HCT116 (cell line): ENCODE measurements at regions not wholly inside any gene's neighbourhood (a gene's known extent, or its start where the extent isn't known, plus 50 kb on each side); places are given as distances from the start of the nearest gene placed in this dataset.

ENCODE experiments used
- ATAC-seq: fragments of 200-7000 bp; cut with Tn5 transposase; 2 replicates; pipeline ENCODE4 v1.9.1; 2020; ENCODE audit warnings: mild to moderate bottlenecking, moderate library complexity
- BruUV-seq: library from RNA; stranded (reverse); fragments of 400-500 nt; replicated peaks from 2 replicates; lab custom pipeline; 2021; lab: Mats Ljungman, UMichigan
- CTCF ChIA-PET: fragments of 300-600 bp; sonication (Branson Sonifier 250); formaldehyde crosslinking; loops from one replicate; lab custom pipeline; 2021; ENCODE audit warnings: antibody characterized with exemption; lab: Charles Lee
- POLR2A ChIA-PET: fragments of 300-600, 350-600 bp; sonication (Branson Sonifier 250); formaldehyde crosslinking; loops from one replicate; lab custom pipeline; 2021; ENCODE audit warnings: antibody characterized with exemption; lab: Charles Lee
- RAD21 ChIA-PET, 2 experiments: fragments of 300-600 bp; sonication (Branson Sonifier 250); formaldehyde crosslinking; loops; one replicate each; lab custom pipeline; 2023; ENCODE audit warnings: low total read pairs in 2 of 2; ENCODE audit not compliant: uncharacterized antibody in 2 of 2, unreplicated experiment in 2 of 2, low non-redundant PET in 1 of 2; lab: Charles Lee
- DNase-seq: peaks from one replicate; pipeline ENCODE4 v3.0.0-alpha.2; 2010; ENCODE audit warnings: low read depth, low spot score
- H2AFZ ChIP-seq: fragments of 200-600 bp; shearing (Covaris generic), sonication (generic); 2 replicates; pipeline ENCODE4 v1.6.1; 2017; ENCODE audit warnings: low read depth, mixed run types, mixed read lengths, antibody characterized with exemption, low read length; ENCODE audit not compliant: poor library complexity, severe bottlenecking
- H3K27ac ChIP-seq: 2 replicates; pipeline ENCODE4 v1.5.1; 2012; ENCODE audit warnings: low read depth, low read length
- H3K27me3 ChIP-seq: fragments of 200-600 bp; sonication (generic); 2 replicates; pipeline ENCODE4 v1.6.1; 2016; ENCODE audit warnings: mixed run types, low read length, mixed read lengths; ENCODE audit not compliant: insufficient read depth
- H3K36me3 ChIP-seq, 2 experiments: fragments of 200-500 bp in 1 of 2; fragments of 200-600 bp in 1 of 2; sonication (Bioruptor generic) in 1 of 2; sonication (generic) in 1 of 2; 2 replicates each; pipeline versions ENCODE4 v1.5.1 to v1.6.1; 2014 to 2016; ENCODE audit warnings: low read length in 2 of 2, inconsistent platforms in 1 of 2, mixed read lengths in 1 of 2, mixed run types in 1 of 2; ENCODE audit not compliant: insufficient read depth in 2 of 2, control insufficient read depth in 1 of 2
- H3K4me1 ChIP-seq, 2 experiments: fragments of 200-600 bp in 1 of 2; sonication (generic) in 1 of 2; 2 replicates each; pipeline versions ENCODE4 v1.5.1 to v1.6.1; 2012 to 2017; ENCODE audit warnings: low read length in 2 of 2, inconsistent platforms in 1 of 2, mild to moderate bottlenecking in 1 of 2, mixed read lengths in 1 of 2, mixed run types in 1 of 2, moderate library complexity in 1 of 2; ENCODE audit not compliant: insufficient read depth in 2 of 2, control insufficient read depth in 1 of 2
- H3K4me2 ChIP-seq: fragments of 200-600 bp; sonication (generic); 2 replicates; pipeline ENCODE4 v1.6.1; 2017; ENCODE audit warnings: mixed run types, low read length, mixed read lengths
- H3K4me3 ChIP-seq, 2 experiments: fragments of 200-600 bp in 1 of 2; sonication (generic) in 1 of 2; replicated peaks in 1 of 2; 2 replicates each; pipeline ENCODE4 v1.5.1; 2011 to 2016; ENCODE audit warnings: low read length in 2 of 2, control low read depth in 1 of 2, low read depth in 1 of 2, mild to moderate bottlenecking in 1 of 2, mixed read lengths in 1 of 2, mixed run types in 1 of 2
- H3K79me2 ChIP-seq: fragments of 200-600 bp; sonication (generic); 2 replicates; pipeline ENCODE4 v1.6.1; 2017; ENCODE audit warnings: mild to moderate bottlenecking, mixed run types, low read length, moderate library complexity, mixed read lengths; ENCODE audit not compliant: insufficient read depth
- H3K9ac ChIP-seq: fragments of 200-600 bp; sonication (generic); 2 replicates; pipeline ENCODE4 v1.6.1; 2016; ENCODE audit warnings: low read length, mixed read lengths
- H3K9me2 ChIP-seq: fragments of 200-600 bp; sonication (generic), shearing (Covaris generic); 2 replicates; pipeline ENCODE4 v1.6.1; 2017; ENCODE audit warnings: mixed run types, mild to moderate bottlenecking, moderate library complexity; ENCODE audit not compliant: insufficient read depth
- H3K9me3 ChIP-seq, 2 experiments: fragments of 200-500 bp in 1 of 2; fragments of 200-600 bp in 1 of 2; sonication (Bioruptor generic) in 1 of 2; sonication (generic) in 1 of 2; 2 replicates each; pipeline ENCODE4 v1.6.1; 2014 to 2017; ENCODE audit warnings: low read length in 2 of 2, mixed read lengths in 2 of 2, inconsistent platforms in 1 of 2, low read depth in 1 of 2, mild to moderate bottlenecking in 1 of 2, mixed run types in 1 of 2, moderate library complexity in 1 of 2; ENCODE audit not compliant: control insufficient read depth in 1 of 2, insufficient read depth in 1 of 2
- H4K20me1 ChIP-seq: fragments of 200-600 bp; sonication (generic), shearing (Covaris generic); 2 replicates; pipeline ENCODE4 v1.6.1; 2017; ENCODE audit warnings: mixed run types, mild to moderate bottlenecking, moderate library complexity; ENCODE audit not compliant: insufficient read depth
- CBX3 ChIP-seq: IDR thresholded peaks from 2 replicates; pipeline ENCODE4 v1.6.1; 2012; ENCODE audit warnings: low read depth
- ELF1 ChIP-seq: IDR thresholded peaks from 2 replicates; pipeline ENCODE4 v1.6.1; 2012; ENCODE audit warnings: low read depth, borderline replicate concordance
- FOSL1 ChIP-seq: IDR thresholded peaks from 2 replicates; pipeline ENCODE4 v1.6.1; 2012; ENCODE audit warnings: low read depth
- RAD21 ChIP-seq: IDR thresholded peaks from 2 replicates; pipeline ENCODE4 v1.6.1; 2012; ENCODE audit warnings: low read depth, mild to moderate bottlenecking
- YY1 ChIP-seq: IDR thresholded peaks from 2 replicates; pipeline ENCODE4 v1.6.1; 2011; ENCODE audit warnings: low read length, low read depth, moderate library complexity, mild to moderate bottlenecking; ENCODE audit not compliant: insufficient replicate concordance; ENCODE audit errors: extremely low read depth
- ZBTB33 ChIP-seq: IDR thresholded peaks from 2 replicates; pipeline ENCODE4 v1.6.1; 2011; ENCODE audit warnings: mild to moderate bottlenecking, low read length, moderate library complexity; ENCODE audit not compliant: insufficient replicate concordance; ENCODE audit errors: extremely low read depth
- ZFX ChIP-seq: fragments of 450-650 bp; IDR thresholded peaks from 2 replicates; pipeline ENCODE4 v1.6.1; 2017
- ZNF274 ChIP-seq: fragments of 200-500 bp; sonication (Bioruptor generic); IDR thresholded peaks from 2 replicates; pipeline ENCODE4 v1.6.1; 2014; ENCODE audit warnings: mild to moderate bottlenecking, low read depth, low read length, inconsistent platforms
- intact Hi-C: fragments of 100-400 bp; cut with micrococcal nuclease; formaldehyde crosslinking; loops from 2 replicates; pipeline ENCODE4 v1.10.0; 2022
- TF ChIP-seq, protein P1 (sequence below), 3 experiments: fragments of 200-600 bp in 1 of 3; sonication (generic) in 1 of 3; IDR thresholded peaks in 2 of 3; conservative IDR thresholded peaks in 1 of 3; 2 replicates each; pipeline ENCODE4 v1.5.1; 2012 to 2017; ENCODE audit warnings: low read depth in 2 of 3, low read length in 2 of 3, antibody characterized with exemption in 1 of 3, borderline replicate concordance in 1 of 3, control low read depth in 1 of 3, mild to moderate bottlenecking in 1 of 3, mixed read lengths in 1 of 3, mixed run types in 1 of 3, moderate library complexity in 1 of 3; ENCODE audit not compliant: insufficient read depth in 1 of 3

- TF ChIP-seq, protein P1, sequence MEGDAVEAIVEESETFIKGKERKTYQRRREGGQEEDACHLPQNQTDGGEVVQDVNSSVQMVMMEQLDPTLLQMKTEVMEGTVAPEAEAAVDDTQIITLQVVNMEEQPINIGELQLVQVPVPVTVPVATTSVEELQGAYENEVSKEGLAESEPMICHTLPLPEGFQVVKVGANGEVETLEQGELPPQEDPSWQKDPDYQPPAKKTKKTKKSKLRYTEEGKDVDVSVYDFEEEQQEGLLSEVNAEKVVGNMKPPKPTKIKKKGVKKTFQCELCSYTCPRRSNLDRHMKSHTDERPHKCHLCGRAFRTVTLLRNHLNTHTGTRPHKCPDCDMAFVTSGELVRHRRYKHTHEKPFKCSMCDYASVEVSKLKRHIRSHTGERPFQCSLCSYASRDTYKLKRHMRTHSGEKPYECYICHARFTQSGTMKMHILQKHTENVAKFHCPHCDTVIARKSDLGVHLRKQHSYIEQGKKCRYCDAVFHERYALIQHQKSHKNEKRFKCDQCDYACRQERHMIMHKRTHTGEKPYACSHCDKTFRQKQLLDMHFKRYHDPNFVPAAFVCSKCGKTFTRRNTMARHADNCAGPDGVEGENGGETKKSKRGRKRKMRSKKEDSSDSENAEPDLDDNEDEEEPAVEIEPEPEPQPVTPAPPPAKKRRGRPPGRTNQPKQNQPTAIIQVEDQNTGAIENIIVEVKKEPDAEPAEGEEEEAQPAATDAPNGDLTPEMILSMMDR (IDR thresholded peaks at IDR 0.05 in 2 of 3, conservative IDR thresholded peaks at IDR 0.05 in 1 of 3; ENCODE audit: borderline replicate concordance in 1 of 3, insufficient read depth in 1 of 3, low read depth in 2 of 3, low read length in 2 of 3), result no peak
Observed at GRCh38 chr4:106796876-106797275, 239.2 kb downstream of the DKK2 start (continued).

GRCh38 chr4:106795326-106795725 is 240.8 kb downstream of the DKK2 start:
- no peaks in the 10 kb centered on the region for H4K20me1 ChIP-seq
- intact Hi-C loops, result no loop called here
- H3K4me3 ChIP-seq, result no peak overlapping the region
- ATAC-seq, result no peak
- H3K4me1 ChIP-seq, result no peaks in the 10 kb centered on the region
- no peak overlapping the region for H3K4me2 ChIP-seq
- no TSS peak for BruUV-seq
- RAD21 ChIA-PET, result no interaction called here
- no peaks in the 10 kb centered on the region for H3K27me3 ChIP-seq
- no peak overlapping the region for H2AFZ ChIP-seq
- H3K9me3 ChIP-seq, result no peaks in the 10 kb centered on the region
- TF ChIP-seq ZFX (no peak), YY1 (no peak), ZNF274 (no peak), FOSL1 (no peak), ZBTB33 (no peak), CBX3 (no peak), ELF1 (no peak), RAD21 (no peak)
- TF ChIP-seq, protein P1 (IDR thresholded peaks at IDR 0.05 in 2 of 3, conservative IDR thresholded peaks at IDR 0.05 in 1 of 3; ENCODE audit: borderline replicate concordance in 1 of 3, insufficient read depth in 1 of 3, low read depth in 2 of 3, low read length in 2 of 3), result no peak
- POLR2A ChIA-PET, result no interaction called here
- DNase-seq, result no peak
- no peak overlapping the region for H3K9ac ChIP-seq
- H3K27ac ChIP-seq, result no peak overlapping the region
- H3K79me2 ChIP-seq, result no peaks in the 10 kb centered on the region
- H3K36me3 ChIP-seq, result no peaks in the 10 kb centered on the region
- CTCF ChIA-PET, result no interaction called here
- H3K9me2 ChIP-seq, result no peaks in the 10 kb centered on the region
